ENCODE measurements at regions not wholly inside any gene's neighbourhood (a gene's known extent, or its start where the extent isn't known, plus 50 kb on each side); places are given as distances from the start of the nearest gene placed in this dataset.
A peak's percentile ranks its signal among the peaks of the same experiment; 100 is the strongest.

- DNase-seq (ENCODE audit: low read depth): no peak
- no peak for TF ChIP-seq CTCF (IDR thresholded peaks at IDR 0.05; ENCODE audit: insufficient read depth, low read length, poor library complexity, severe bottlenecking)
- Histone ChIP-seq H3K27me3 (ENCODE audit: control insufficient read depth, insufficient read depth, low read length) (no peaks in the 10 kb centered on the region), H3K4me3 (ENCODE audit: low read depth, low read length) (no peak overlapping the region), H3K36me3 (ENCODE audit: control insufficient read depth, insufficient read depth, low read length) (no peaks in the 10 kb centered on the region)
Measured at GRCh38 chr9:73264631-73265030, 113.0 kb downstream of the ANXA1 start.

GRCh38 chr9:73265876-73266275 lies 114.2 kb downstream of the ANXA1 start:
- no peak for TF ChIP-seq CTCF (IDR thresholded peaks at IDR 0.05; ENCODE audit: insufficient read depth, low read length, poor library complexity, severe bottlenecking)
- H3K4me3 ChIP-seq (ENCODE audit: low read depth, low read length): no peak overlapping the region
- no peak for DNase-seq (ENCODE audit: low read depth)
- H3K27me3 ChIP-seq (ENCODE audit: control insufficient read depth, insufficient read depth, low read length): no peaks in the 10 kb centered on the region
- no peaks in the 10 kb centered on the region for H3K36me3 ChIP-seq (ENCODE audit: control insufficient read depth, insufficient read depth, low read length)

GRCh38 chr9:73269430-73270101 lies 117.9 kb downstream of the ANXA1 start:
- Histone ChIP-seq H3K4me3 (ENCODE audit: low read depth, low read length) (no peak overlapping the region), H3K36me3 (ENCODE audit: control insufficient read depth, insufficient read depth, low read length) (no peaks in the 10 kb centered on the region), H3K27me3 (ENCODE audit: control insufficient read depth, insufficient read depth, low read length) (no peaks in the 10 kb centered on the region)
- no peak for DNase-seq (ENCODE audit: low read depth)
- TF ChIP-seq CTCF (IDR thresholded peaks at IDR 0.05; ENCODE audit: insufficient read depth, low read length, poor library complexity, severe bottlenecking): peak; percentile 16

- H3K36me3 ChIP-seq (ENCODE audit: control insufficient read depth, insufficient read depth, low read length): no peaks in the 10 kb centered on the region
- peak; percentile 47 for DNase-seq (ENCODE audit: low read depth)
- no peak overlapping the region for H3K4me3 ChIP-seq (ENCODE audit: low read depth, low read length)
- no peak for TF ChIP-seq CTCF (IDR thresholded peaks at IDR 0.05; ENCODE audit: insufficient read depth, low read length, poor library complexity, severe bottlenecking)
- no peaks in the 10 kb centered on the region for H3K27me3 ChIP-seq (ENCODE audit: control insufficient read depth, insufficient read depth, low read length)
Measured at GRCh38 chr9:73270967-73271721, 119.5 kb downstream of the ANXA1 start.

- TF ChIP-seq CTCF (IDR thresholded peaks at IDR 0.05; ENCODE audit: insufficient read depth, low read length, poor library complexity, severe bottlenecking): no peak
- DNase-seq (ENCODE audit: low read depth): no peak
- Histone ChIP-seq H3K4me3 (ENCODE audit: low read depth, low read length) (no peak overlapping the region), H3K36me3 (ENCODE audit: control insufficient read depth, insufficient read depth, low read length) (no peaks in the 10 kb centered on the region), H3K27me3 (ENCODE audit: control insufficient read depth, insufficient read depth, low read length) (no peaks in the 10 kb centered on the region)
Measured at GRCh38 chr9:73280113-73280512, 128.4 kb downstream of the ANXA1 start.

Data from kidney epithelial cell (primary cell).